Progenitor cell of endocrine pancreas (in vitro differentiated cells): ENCODE measurements at regions not wholly inside any gene's neighbourhood (a gene's known extent, or its start where the extent isn't known, plus 50 kb on each side); places are given as distances from the start of the nearest gene placed in this dataset.

Source experiments
- DNase-seq: peaks from one replicate; pipeline ENCODE4 v3.0.0; 2021; ENCODE audit warnings: low spot score; ENCODE audit not compliant: unreplicated experiment
- H3K27ac Mint-ChIP-seq: 2 replicates; pipeline ENCODE4 v1.8.0; 2021; ENCODE audit warnings: mild to moderate bottlenecking, moderate library complexity, mixed read lengths
- H3K27me3 Mint-ChIP-seq: 2 replicates; pipeline ENCODE4 v1.8.0; 2021; ENCODE audit warnings: mixed read lengths
- H3K36me3 Mint-ChIP-seq: 2 replicates; pipeline ENCODE4 v1.8.0; 2022; ENCODE audit warnings: mixed read lengths; ENCODE audit not compliant: insufficient read depth
- H3K4me1 Mint-ChIP-seq: 2 replicates; pipeline ENCODE4 v1.8.0; 2021; ENCODE audit warnings: low read depth, mixed read lengths
- H3K4me3 Mint-ChIP-seq: 2 replicates; pipeline ENCODE4 v1.8.0; 2021; ENCODE audit warnings: low read depth, mild to moderate bottlenecking, moderate library complexity, mixed read lengths
- H3K9me3 Mint-ChIP-seq: 2 replicates; pipeline ENCODE4 v1.8.0; 2021; ENCODE audit warnings: low read depth, mixed read lengths
- TF ChIP-seq, protein P1 (sequence below): fragments of 200-600 bp; sonication (generic); IDR thresholded peaks from one replicate; pipeline ENCODE4 v1.5.0; 2021; ENCODE audit warnings: antibody characterized with exemption, mild to moderate bottlenecking; ENCODE audit not compliant: unreplicated experiment

DNA sequence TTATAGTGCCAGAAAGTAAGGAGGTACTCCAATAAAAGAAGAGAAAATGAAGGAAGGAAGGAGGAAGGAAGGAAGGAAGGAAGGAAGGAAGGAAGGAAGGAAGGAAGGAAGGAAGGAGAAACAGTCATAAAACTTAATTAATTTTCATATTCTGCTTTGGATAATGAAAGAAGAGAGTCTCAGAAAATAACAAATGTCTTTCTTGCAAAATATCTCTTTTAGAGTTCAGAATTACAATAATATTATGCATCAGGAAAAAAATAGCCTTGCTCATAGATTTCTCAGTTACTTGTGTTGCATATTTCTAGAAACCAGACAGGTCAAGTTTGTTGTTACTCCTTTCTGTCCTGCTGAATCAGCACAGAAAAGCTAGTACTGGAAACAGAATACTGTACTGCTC lies 130.1 kb upstream of the DKK2 start:
- no peak for DNase-seq
- Mint-ChIP-seq H3K27ac (no peak overlapping the region), H3K27me3 (no peaks in the 10 kb centered on the region), H3K4me3 (no peak overlapping the region), H3K4me1 (no peaks in the 10 kb centered on the region), H3K9me3 (peaks cover 15% of the 10 kb centered on the region), H3K36me3 (no peaks in the 10 kb centered on the region)
- TF ChIP-seq, protein P1, sequence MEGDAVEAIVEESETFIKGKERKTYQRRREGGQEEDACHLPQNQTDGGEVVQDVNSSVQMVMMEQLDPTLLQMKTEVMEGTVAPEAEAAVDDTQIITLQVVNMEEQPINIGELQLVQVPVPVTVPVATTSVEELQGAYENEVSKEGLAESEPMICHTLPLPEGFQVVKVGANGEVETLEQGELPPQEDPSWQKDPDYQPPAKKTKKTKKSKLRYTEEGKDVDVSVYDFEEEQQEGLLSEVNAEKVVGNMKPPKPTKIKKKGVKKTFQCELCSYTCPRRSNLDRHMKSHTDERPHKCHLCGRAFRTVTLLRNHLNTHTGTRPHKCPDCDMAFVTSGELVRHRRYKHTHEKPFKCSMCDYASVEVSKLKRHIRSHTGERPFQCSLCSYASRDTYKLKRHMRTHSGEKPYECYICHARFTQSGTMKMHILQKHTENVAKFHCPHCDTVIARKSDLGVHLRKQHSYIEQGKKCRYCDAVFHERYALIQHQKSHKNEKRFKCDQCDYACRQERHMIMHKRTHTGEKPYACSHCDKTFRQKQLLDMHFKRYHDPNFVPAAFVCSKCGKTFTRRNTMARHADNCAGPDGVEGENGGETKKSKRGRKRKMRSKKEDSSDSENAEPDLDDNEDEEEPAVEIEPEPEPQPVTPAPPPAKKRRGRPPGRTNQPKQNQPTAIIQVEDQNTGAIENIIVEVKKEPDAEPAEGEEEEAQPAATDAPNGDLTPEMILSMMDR, result no peak

DNA sequence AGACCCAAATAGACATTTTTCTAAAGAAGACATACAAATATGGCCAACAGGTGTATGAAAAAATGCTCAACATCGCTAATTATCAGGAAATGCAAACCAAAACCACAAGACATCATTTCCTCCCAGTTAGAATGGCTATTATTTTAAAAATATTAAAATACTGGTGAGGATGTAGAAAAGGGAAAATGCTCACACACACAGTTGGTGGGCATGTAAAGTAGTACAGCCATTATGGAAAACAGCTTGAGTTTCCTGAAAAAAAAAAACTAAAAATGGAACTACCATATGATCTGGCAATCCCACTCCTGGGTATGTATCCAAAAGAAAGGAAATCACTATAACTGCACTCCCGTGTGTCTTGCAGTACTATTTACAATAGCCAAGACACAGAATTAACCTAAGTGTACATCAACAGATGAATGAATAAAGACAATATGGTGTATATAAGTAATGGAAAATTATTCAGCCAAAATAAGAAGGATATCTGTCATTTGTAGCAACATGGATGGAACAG lies 128.9 kb upstream of the DKK2 start:
- no peak for DNase-seq
- TF ChIP-seq, protein P1, result no peak
- Mint-ChIP-seq H3K4me3 (no peak overlapping the region), H3K36me3 (no peaks in the 10 kb centered on the region), H3K4me1 (no peaks in the 10 kb centered on the region), H3K9me3 (peaks cover 15% of the 10 kb centered on the region), H3K27ac (no peak overlapping the region), H3K27me3 (no peaks in the 10 kb centered on the region)

DNA sequence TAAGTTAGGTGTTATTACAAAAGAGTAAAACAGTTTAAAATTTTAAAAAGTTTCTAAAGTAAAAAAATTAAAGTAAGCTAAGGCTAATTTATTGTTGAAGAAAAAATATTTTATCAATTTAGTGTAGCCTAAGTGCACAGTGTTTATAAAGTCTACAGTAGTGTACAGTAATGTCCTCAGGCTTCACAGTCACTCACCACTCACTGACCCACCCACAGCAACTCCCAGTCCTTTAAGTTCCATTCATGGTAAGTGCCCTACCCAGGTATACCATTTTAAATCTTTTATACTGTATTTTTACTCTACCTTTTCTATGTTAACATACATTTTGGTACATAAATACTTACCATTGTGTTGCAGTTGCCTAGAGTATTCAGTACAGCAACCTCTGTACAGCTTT lies 120.3 kb upstream of the DKK2 start:
- DNase-seq, result no peak
- H3K27me3 Mint-ChIP-seq, result no peaks in the 10 kb centered on the region
- H3K4me3 Mint-ChIP-seq, result no peak overlapping the region
- H3K9me3 Mint-ChIP-seq, result peaks cover 11% of the 10 kb centered on the region
- H3K4me1 Mint-ChIP-seq, result peaks cover 9% of the 10 kb centered on the region
- TF ChIP-seq, protein P1, result no peak
- no peaks in the 10 kb centered on the region for H3K36me3 Mint-ChIP-seq
- H3K27ac Mint-ChIP-seq, result no peak overlapping the region

DNA sequence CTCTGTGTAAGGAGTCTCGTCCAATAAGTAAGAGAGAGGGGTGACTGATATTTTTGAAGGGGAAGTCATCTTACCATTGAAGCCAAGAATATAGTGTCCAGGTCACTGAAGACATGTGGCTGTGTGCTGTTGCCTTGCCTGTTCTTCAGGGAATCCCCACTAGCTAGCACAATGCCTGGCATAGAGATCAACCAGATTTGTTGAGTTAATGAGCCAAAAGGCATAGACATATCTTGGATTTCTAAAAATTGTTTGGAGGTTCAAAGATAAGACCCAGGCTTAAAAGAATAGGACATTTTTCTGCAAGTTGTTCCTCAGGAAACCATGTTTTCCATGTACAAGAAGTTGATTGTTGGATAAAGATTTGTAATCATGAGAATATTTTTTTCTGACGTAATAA lies 119.3 kb upstream of the DKK2 start:
- Mint-ChIP-seq H3K4me1 (peaks cover 9% of the 10 kb centered on the region), H3K27me3 (no peaks in the 10 kb centered on the region), H3K4me3 (no peak overlapping the region), H3K27ac (no peak overlapping the region), H3K36me3 (no peaks in the 10 kb centered on the region), H3K9me3 (peaks cover 11% of the 10 kb centered on the region)
- TF ChIP-seq, protein P1, result no peak
- DNase-seq, result no peak

DNA sequence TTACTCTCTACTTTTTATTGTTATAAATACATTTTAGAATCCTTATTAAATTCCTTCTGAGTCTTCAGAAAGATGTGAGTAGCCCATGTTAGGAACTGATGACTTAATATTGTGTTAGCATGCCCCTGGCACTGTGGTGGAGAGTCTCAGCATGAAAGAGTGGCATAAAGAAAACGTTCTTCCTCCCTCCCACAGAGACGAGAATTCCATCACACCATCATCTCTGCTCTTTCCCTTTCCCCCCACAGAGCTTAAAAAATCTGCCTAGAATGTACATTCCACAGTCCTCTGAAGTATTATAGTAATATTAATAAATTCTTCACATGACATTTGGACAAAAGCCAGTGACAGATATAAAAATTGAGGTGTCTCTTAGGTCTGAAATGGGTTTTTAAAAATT lies 117.8 kb upstream of the DKK2 start:
- H3K36me3 Mint-ChIP-seq, result no peaks in the 10 kb centered on the region

More for the DNA sequence above, 117.8 kb upstream of the DKK2 start:
- Mint-ChIP-seq H3K4me3 (no peak overlapping the region), H3K27ac (no peak overlapping the region), H3K4me1 (peaks cover 12% of the 10 kb centered on the region), H3K27me3 (no peaks in the 10 kb centered on the region), H3K9me3 (peaks cover 11% of the 10 kb centered on the region)
- TF ChIP-seq, protein P1, result no peak
- DNase-seq, result no peak
